Cardiac muscle cell (in vitro differentiated cells and primary cell): ENCODE measurements at regions not wholly inside any gene's neighbourhood (a gene's known extent, or its start where the extent isn't known, plus 50 kb on each side); places are given as distances from the start of the nearest gene placed in this dataset.

Experiments used
- DNase-seq, 2 donors: peaks; one replicate each; pipeline versions ENCODE4 v3.0.0 to v3.0.0-alpha.2; 2010 to 2017; ENCODE audit warnings: low read depth in 1 of 2, low spot score in 1 of 2
- H3K27ac ChIP-seq: fragments of 200-600 bp; sonication (generic); 2 replicates; pipeline ENCODE4 v1.5.1; 2016
- H3K27me3 ChIP-seq: fragments of 200-600 bp; sonication (generic); 2 replicates; pipeline ENCODE4 v1.6.0; 2016; ENCODE audit warnings: control low read depth
- H3K36me3 ChIP-seq: fragments of 200-600 bp; sonication (generic); 2 replicates; pipeline ENCODE4 v1.5.1; 2016; ENCODE audit warnings: control low read depth
- H3K4me1 ChIP-seq: fragments of 200-600 bp; sonication (generic); 2 replicates; pipeline ENCODE4 v1.8.1; 2017; ENCODE audit warnings: low read depth, mild to moderate bottlenecking, mixed run types
- H3K4me3 ChIP-seq: fragments of 200-600 bp; sonication (generic); 2 replicates; pipeline ENCODE4 v1.5.1; 2016; ENCODE audit warnings: mild to moderate bottlenecking
- H3K9me3 ChIP-seq: fragments of 200-600 bp; sonication (generic); 2 replicates; pipeline ENCODE4 v1.5.1; 2017; ENCODE audit warnings: low read depth, mild to moderate bottlenecking, control low read depth
- CTCF ChIP-seq: IDR thresholded peaks from 2 replicates; pipeline ENCODE4 v1.5.1; 2012; ENCODE audit warnings: low read depth, mild to moderate bottlenecking, low read length

- no peak for TF ChIP-seq CTCF
- H3K27me3 ChIP-seq = no peaks in the 10 kb centered on the region
- no peaks in the 10 kb centered on the region for H3K4me1 ChIP-seq
- no peak overlapping the region for H3K27ac ChIP-seq
- H3K36me3 ChIP-seq = no peaks in the 10 kb centered on the region
- no peak overlapping the region for H3K4me3 ChIP-seq
- no peaks in the 10 kb centered on the region for H3K9me3 ChIP-seq
- no peak for DNase-seq
These were observed 121.3 kb downstream of the METRNL start for GRCh38 chr17:83200751-83201150.

- H3K27me3 ChIP-seq = no peaks in the 10 kb centered on the region
- no peaks in the 10 kb centered on the region for H3K9me3 ChIP-seq
- TF ChIP-seq CTCF = no peak
- H3K4me1 ChIP-seq = no peaks in the 10 kb centered on the region
- H3K27ac ChIP-seq = no peak overlapping the region
- no peak overlapping the region for H3K4me3 ChIP-seq
- no peak for DNase-seq
- no peaks in the 10 kb centered on the region for H3K36me3 ChIP-seq
These were observed 122.0 kb downstream of the METRNL start for GRCh38 chr17:83201206-83202001.

GRCh38 chr17:83202002-83203000 lies 122.9 kb downstream of the METRNL start:
- no peaks in the 10 kb centered on the region for H3K27me3 ChIP-seq
- DNase-seq = no peak
- TF ChIP-seq CTCF = no peak
- no peaks in the 10 kb centered on the region for H3K9me3 ChIP-seq
- no peaks in the 10 kb centered on the region for H3K4me1 ChIP-seq
- H3K27ac ChIP-seq = no peak overlapping the region
- no peaks in the 10 kb centered on the region for H3K36me3 ChIP-seq
- H3K4me3 ChIP-seq = no peak overlapping the region

- H3K36me3 ChIP-seq = no peaks in the 10 kb centered on the region
- H3K4me1 ChIP-seq = no peaks in the 10 kb centered on the region
- no peak overlapping the region for H3K4me3 ChIP-seq
- no peaks in the 10 kb centered on the region for H3K9me3 ChIP-seq
- H3K27ac ChIP-seq = no peak overlapping the region
- H3K27me3 ChIP-seq = no peaks in the 10 kb centered on the region
- peak in 1 of 2 donors; percentile 93 for DNase-seq
- no peak for TF ChIP-seq CTCF
These were observed 123.7 kb downstream of the METRNL start for GRCh38 chr17:83203073-83203471.

GRCh38 chr17:83203472-83204221 lies 124.2 kb downstream of the METRNL start:
- Histone ChIP-seq H3K36me3 (no peaks in the 10 kb centered on the region), H3K4me3 (no peak overlapping the region), H3K9me3 (no peaks in the 10 kb centered on the region), H3K4me1 (no peaks in the 10 kb centered on the region), H3K27ac (no peak overlapping the region), H3K27me3 (no peaks in the 10 kb centered on the region)
- no peak for TF ChIP-seq CTCF
- DNase-seq = no peak
